ENCODE measurements at regions not wholly inside any gene's neighbourhood (a gene's known extent, or its start where the extent isn't known, plus 50 kb on each side); places are given as distances from the start of the nearest gene placed in this dataset.

- Histone ChIP-seq H3K27me3 (ENCODE audit: control insufficient read depth in 2 of 2, insufficient read depth in 2 of 2, low read length in 2 of 2) (no peaks in the 10 kb centered on the region), H2AFZ (ENCODE audit: low read depth, low read length) (no peak overlapping the region), H3K4me1 (ENCODE audit: control insufficient read depth, extremely low read depth, insufficient read depth, low read length) (peaks cover 16% of the 10 kb centered on the region), H3K4me2 (ENCODE audit: insufficient read depth, low read length) (no peak overlapping the region), H3K9me1 (replicated peaks; ENCODE audit: control insufficient read depth, extremely low read depth, insufficient read depth, low read length) (no peaks in the 10 kb centered on the region), H3K4me3 (replicated peaks in 1 of 3; ENCODE audit: insufficient read depth in 1 of 3, low read depth in 1 of 3, low read length in 3 of 3) (no peak overlapping the region), H3K9ac (replicated peaks; ENCODE audit: extremely low read depth, insufficient read depth, low read length) (no peak overlapping the region), H3K79me2 (ENCODE audit: control insufficient read depth, insufficient read depth, low read length) (no peaks in the 10 kb centered on the region), H3K9me3 (replicated peaks; ENCODE audit: control insufficient read depth, insufficient read depth, low read length) (no peaks in the 10 kb centered on the region), H3K36me3 (ENCODE audit: control insufficient read depth in 2 of 2, extremely low read depth in 1 of 2, insufficient read depth in 2 of 2, low read length in 2 of 2) (no peaks in the 10 kb centered on the region), H4K20me1 (replicated peaks; ENCODE audit: control insufficient read depth, extremely low read depth, insufficient read depth, low read length) (no peaks in the 10 kb centered on the region), H3K27ac (ENCODE audit: insufficient read depth, low read depth, low read length) (no peak overlapping the region)
- TF ChIP-seq POLR2AphosphoS5 (IDR thresholded peaks at IDR 0.05; ENCODE audit: insufficient read depth, low read depth, low read length): no peak
- no peak for TF ChIP-seq CTCF (IDR thresholded peaks at IDR 0.05; ENCODE audit: extremely low read depth in 1 of 2, insufficient read depth in 1 of 2, low read depth in 1 of 2, low read length in 2 of 2)
- no peak for TF ChIP-seq POLR2A (IDR thresholded peaks at IDR 0.05; ENCODE audit: low read depth, low read length)
- TF ChIP-seq MAX (IDR thresholded peaks at IDR 0.05; ENCODE audit: insufficient read depth, insufficient read length): no peak
- TF ChIP-seq JUN (IDR thresholded peaks at IDR 0.05; ENCODE audit: borderline replicate concordance, insufficient read depth, insufficient read length, low read depth): no peak
- no peak for TF ChIP-seq GATA2 (IDR thresholded peaks at IDR 0.05; ENCODE audit: insufficient read depth, insufficient read length, low read depth, low read length)
- TF ChIP-seq FOS (IDR thresholded peaks at IDR 0.05; ENCODE audit: borderline replicate concordance, insufficient read depth, low read length): no peak
- TF ChIP-seq EZH2 (IDR thresholded peaks at IDR 0.05; ENCODE audit: borderline replicate concordance, low read depth, low read length, severe bottlenecking): no peak
- no peak for TF ChIP-seq MYC (IDR thresholded peaks at IDR 0.05; ENCODE audit: low read depth, low read length)
- no peak for FAIRE-seq
- CTCF ChIA-PET: interaction anchor here (1.2 kb wide), 1 partner anchor 19 kb away, joined by 4 read pairs; no protein-coding TSS in a partner anchor
- BruUV-seq (replicated peaks): no TSS peak
- DNase-seq (ENCODE audit: low read depth, low spot score): no peak
- dilution Hi-C loops (cut with MboI; ENCODE audit: extremely low pct_ligation_motif_present, low sequenced_read_pairs) (no loop called here), intact Hi-C loops (cut with micrococcal nuclease) (no loop called here)
- POLR2A ChIA-PET: no interaction called here
Observed at GRCh38 chr17:72423718-72424117, 302.9 kb downstream of the SOX9 start.
